Suprapubic skin (tissue), 4 donors: ENCODE measurements at regions not wholly inside any gene's neighbourhood (a gene's known extent, or its start where the extent isn't known, plus 50 kb on each side); places are given as distances from the start of the nearest gene placed in this dataset.

Source experiments
- DNase-seq, 2 donors: peaks; one replicate each; pipeline ENCODE4 v3.0.0-alpha.2; 2019; ENCODE audit warnings: low spot score in 2 of 2
- H3K27ac ChIP-seq: fragments of 200-600 bp; sonication (generic); one replicate; pipeline ENCODE4 v1.5.1; 2019
- H3K27me3 ChIP-seq: fragments of 200-600 bp; sonication (generic); one replicate; pipeline ENCODE4 v1.5.1; 2019
- H3K36me3 ChIP-seq: fragments of 200-600 bp; sonication (generic); one replicate; pipeline ENCODE4 v1.5.1; 2019
- H3K4me1 ChIP-seq: fragments of 200-600 bp; sonication (generic); one replicate; pipeline ENCODE4 v1.5.1; 2019
- H3K4me3 ChIP-seq: fragments of 200-600 bp; sonication (generic); one replicate; pipeline ENCODE4 v1.5.1; 2019; ENCODE audit warnings: mild to moderate bottlenecking
- H3K9me3 ChIP-seq: fragments of 200-600 bp; sonication (generic); one replicate; pipeline ENCODE4 v1.5.1; 2019
- EP300 ChIP-seq: sonication (generic); formaldehyde crosslinking; IDR thresholded peaks from one replicate; pipeline ENCODE4 v1.6.1; 2017; ENCODE audit warnings: antibody characterized with exemption
- POLR2A ChIP-seq, 2 donors: fragments of 450-650 bp; IDR thresholded peaks; one replicate each; pipeline ENCODE4 v1.6.1; 2017; ENCODE audit warnings: antibody characterized with exemption in 2 of 2, mild to moderate bottlenecking in 2 of 2, moderate library complexity in 2 of 2
- POLR2AphosphoS5 ChIP-seq, 3 donors: sonication (generic); formaldehyde crosslinking; IDR thresholded peaks; one replicate each; pipeline ENCODE4 v1.6.1; 2017; ENCODE audit warnings: antibody characterized with exemption in 3 of 3
- WGBS: methylation state at CpG from one replicate; pipeline ENCODE4 v1.1.5; 2018; 5-methylcytosine and 5-hydroxymethylcytosine counted together
- TF ChIP-seq, protein P1 (sequence below), 2 donors: fragments of 200-600 bp in 1 of 2; fragments of 450-650 bp in 1 of 2; sonication (generic) in 1 of 2; IDR thresholded peaks; one replicate each; pipeline ENCODE4 v1.5.1; 2016 to 2019; ENCODE audit warnings: antibody characterized with exemption in 2 of 2, mild to moderate bottlenecking in 1 of 2, moderate library complexity in 1 of 2

DNA sequence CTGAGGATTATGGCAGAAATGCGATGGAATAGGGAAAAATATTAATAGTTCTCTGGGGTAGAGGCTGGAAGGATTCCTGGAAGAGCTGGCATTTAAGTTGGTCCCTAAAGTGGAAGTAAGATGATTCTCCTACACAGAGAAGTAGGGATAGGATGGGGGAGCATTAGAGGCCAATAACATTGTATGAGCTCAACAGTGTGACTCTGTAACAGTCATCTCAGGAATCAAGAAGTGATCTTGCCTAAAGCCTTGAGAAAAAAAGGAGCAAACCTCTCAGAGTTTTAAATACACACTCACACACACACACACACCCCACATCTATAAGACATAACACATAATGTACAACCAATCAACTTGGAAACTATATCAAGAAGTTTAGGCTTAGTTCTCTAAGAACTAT is 117.7 kb upstream of the CDK1 start:
- no peak overlapping the region for H3K27ac ChIP-seq
- no peaks in the 10 kb centered on the region for H3K36me3 ChIP-seq
- H3K4me1 ChIP-seq: no peaks in the 10 kb centered on the region
- no peaks in the 10 kb centered on the region for H3K9me3 ChIP-seq
- H3K4me3 ChIP-seq: no peak overlapping the region
- no peaks in the 10 kb centered on the region for H3K27me3 ChIP-seq
- WGBS: 92% methylated on average over 1 of the region's 1 CpG
- no peak for TF ChIP-seq POLR2AphosphoS5 (IDR thresholded peaks at IDR 0.05)
- no peak for TF ChIP-seq EP300
- TF ChIP-seq, protein P1, sequence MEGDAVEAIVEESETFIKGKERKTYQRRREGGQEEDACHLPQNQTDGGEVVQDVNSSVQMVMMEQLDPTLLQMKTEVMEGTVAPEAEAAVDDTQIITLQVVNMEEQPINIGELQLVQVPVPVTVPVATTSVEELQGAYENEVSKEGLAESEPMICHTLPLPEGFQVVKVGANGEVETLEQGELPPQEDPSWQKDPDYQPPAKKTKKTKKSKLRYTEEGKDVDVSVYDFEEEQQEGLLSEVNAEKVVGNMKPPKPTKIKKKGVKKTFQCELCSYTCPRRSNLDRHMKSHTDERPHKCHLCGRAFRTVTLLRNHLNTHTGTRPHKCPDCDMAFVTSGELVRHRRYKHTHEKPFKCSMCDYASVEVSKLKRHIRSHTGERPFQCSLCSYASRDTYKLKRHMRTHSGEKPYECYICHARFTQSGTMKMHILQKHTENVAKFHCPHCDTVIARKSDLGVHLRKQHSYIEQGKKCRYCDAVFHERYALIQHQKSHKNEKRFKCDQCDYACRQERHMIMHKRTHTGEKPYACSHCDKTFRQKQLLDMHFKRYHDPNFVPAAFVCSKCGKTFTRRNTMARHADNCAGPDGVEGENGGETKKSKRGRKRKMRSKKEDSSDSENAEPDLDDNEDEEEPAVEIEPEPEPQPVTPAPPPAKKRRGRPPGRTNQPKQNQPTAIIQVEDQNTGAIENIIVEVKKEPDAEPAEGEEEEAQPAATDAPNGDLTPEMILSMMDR (IDR thresholded peaks at IDR 0.05): no peak
- TF ChIP-seq POLR2A (IDR thresholded peaks at IDR 0.05): no peak
- no peak for DNase-seq

DNA sequence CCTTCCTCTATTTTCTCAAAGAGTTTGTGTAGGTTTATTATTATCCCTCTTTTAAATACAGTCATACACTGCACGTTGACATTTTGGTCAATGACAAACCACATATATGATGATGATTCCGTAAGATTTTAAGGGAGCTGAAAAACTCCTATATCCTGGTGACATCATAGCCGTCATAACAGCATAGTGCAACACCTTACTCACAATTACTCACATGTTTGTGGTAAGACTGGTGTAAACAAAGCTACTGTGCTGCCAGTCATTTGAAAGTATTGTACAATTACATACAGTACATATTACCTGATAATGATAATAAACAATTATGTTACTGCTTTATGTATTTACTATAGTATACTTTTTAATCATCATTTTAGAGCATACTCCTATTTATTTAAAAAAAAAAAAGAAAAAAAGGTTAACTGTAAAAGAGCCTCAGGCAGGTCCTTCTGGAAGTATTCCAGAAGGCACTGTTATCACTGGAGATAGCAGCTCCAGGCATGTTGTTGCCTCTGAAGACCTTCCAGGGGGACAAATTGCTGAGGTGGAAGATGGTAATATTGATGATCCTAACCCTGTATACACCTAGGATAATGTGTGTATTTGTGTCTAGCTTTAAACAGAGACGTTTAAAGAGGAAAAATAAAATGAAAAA is 123.3 kb upstream of the CDK1 start:
- Histone ChIP-seq H3K27ac (no peak overlapping the region), H3K9me3 (no peaks in the 10 kb centered on the region), H3K4me1 (no peaks in the 10 kb centered on the region), H3K4me3 (no peak overlapping the region), H3K27me3 (no peaks in the 10 kb centered on the region), H3K36me3 (no peaks in the 10 kb centered on the region)
- DNase-seq: no peak
- TF ChIP-seq POLR2AphosphoS5 (IDR thresholded peaks at IDR 0.05): no peak
- 67% methylated on average over 4 of the region's 4 CpGs for WGBS

DNA sequence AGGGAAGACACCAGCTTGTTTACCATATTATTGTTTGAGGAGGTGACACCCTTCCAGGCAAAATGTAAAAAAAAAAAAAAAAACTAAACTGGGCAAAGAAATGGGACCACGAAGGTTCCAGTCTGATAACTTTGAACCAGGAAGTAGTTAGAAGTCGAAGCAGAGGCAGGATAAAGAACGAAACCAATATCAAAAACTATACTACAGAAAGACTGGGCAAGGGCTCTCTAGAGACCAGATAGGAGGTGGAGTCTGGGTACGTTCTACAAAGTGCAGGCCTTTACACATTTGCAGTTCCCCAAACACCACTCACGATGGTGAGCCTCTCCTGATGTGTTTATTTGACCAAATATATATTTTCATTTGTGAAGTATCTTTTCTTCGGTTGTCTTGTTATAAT is 125.7 kb upstream of the CDK1 start:
- Histone ChIP-seq H3K4me1 (no peaks in the 10 kb centered on the region), H3K27me3 (no peaks in the 10 kb centered on the region), H3K36me3 (no peaks in the 10 kb centered on the region), H3K4me3 (no peak overlapping the region), H3K9me3 (no peaks in the 10 kb centered on the region), H3K27ac (no peak overlapping the region)
- no peak for DNase-seq
- 89% methylated on average over 6 of the region's 6 CpGs for WGBS
- TF ChIP-seq POLR2AphosphoS5 (IDR thresholded peaks at IDR 0.05): no peak
- TF ChIP-seq POLR2A (IDR thresholded peaks at IDR 0.05): no peak
- TF ChIP-seq, protein P1 (IDR thresholded peaks at IDR 0.05): no peak
- no peak for TF ChIP-seq EP300

DNA sequence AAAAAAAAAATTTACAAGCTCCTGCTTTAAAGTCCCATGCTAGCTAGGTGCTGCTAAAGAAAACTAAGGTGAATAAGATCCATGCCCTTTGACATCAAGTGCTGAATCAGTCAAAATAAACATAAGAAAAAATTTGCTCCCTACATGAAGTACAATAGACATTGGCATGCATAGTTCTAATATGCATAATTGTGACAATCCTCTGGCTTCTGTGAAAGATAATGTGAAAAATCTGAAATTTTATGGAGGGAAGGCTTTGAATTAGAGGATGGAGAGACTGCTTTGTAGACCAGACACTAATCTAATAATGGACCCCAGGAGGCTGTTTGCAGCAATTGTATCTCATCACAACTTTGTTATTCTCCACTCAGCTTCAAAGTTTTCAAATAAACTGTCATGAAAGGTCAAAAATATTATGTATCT is 127.9 kb upstream of the CDK1 start:
- no peaks in the 10 kb centered on the region for H3K27me3 ChIP-seq
- TF ChIP-seq POLR2AphosphoS5 (IDR thresholded peaks at IDR 0.05) (no peak), EP300 (no peak), POLR2A (IDR thresholded peaks at IDR 0.05) (no peak)
- TF ChIP-seq, protein P1 (IDR thresholded peaks at IDR 0.05): no peak
- no peak overlapping the region for H3K4me3 ChIP-seq
- no peaks in the 10 kb centered on the region for H3K9me3 ChIP-seq
- DNase-seq: no peak
- H3K27ac ChIP-seq: no peak overlapping the region
- no peaks in the 10 kb centered on the region for H3K36me3 ChIP-seq
- peaks cover 5% of the 10 kb centered on the region for H3K4me1 ChIP-seq

GRCh38 chr10:60649485-60650377 is 128.5 kb upstream of the CDK1 start:
- WGBS: 42% methylated on average over 4 of the region's 4 CpGs
- TF ChIP-seq EP300: no peak
- no peak for TF ChIP-seq POLR2AphosphoS5 (IDR thresholded peaks at IDR 0.05)
- TF ChIP-seq, protein P1 (IDR thresholded peaks at IDR 0.05): no peak
- TF ChIP-seq POLR2A (IDR thresholded peaks at IDR 0.05): no peak
- H3K27ac ChIP-seq: no peak overlapping the region
- DNase-seq: no peak
- no peaks in the 10 kb centered on the region for H3K36me3 ChIP-seq
- no peaks in the 10 kb centered on the region for H3K27me3 ChIP-seq
- H3K4me1 ChIP-seq: peaks cover 5% of the 10 kb centered on the region
- H3K9me3 ChIP-seq: no peaks in the 10 kb centered on the region
- H3K4me3 ChIP-seq: no peak overlapping the region
